Skeletal muscle tissue (tissue), 3 donors: ENCODE measurements at regions not wholly inside any gene's neighbourhood (a gene's known extent, or its start where the extent isn't known, plus 50 kb on each side); places are given as distances from the start of the nearest gene placed in this dataset.

ENCODE experiments used
- H3K27ac ChIP-seq: one replicate; pipeline ENCODE4 v1.7.0; 2013; ENCODE audit warnings: mild to moderate bottlenecking, low read depth, low read length, inconsistent platforms
- H3K27me3 ChIP-seq, 3 donors: one replicate each; pipeline ENCODE4 v1.7.0; 2013; ENCODE audit warnings: low read length in 3 of 3; ENCODE audit not compliant: control insufficient read depth in 3 of 3, insufficient read depth in 3 of 3
- H3K36me3 ChIP-seq, 3 donors: one replicate each; pipeline ENCODE4 v1.7.0; 2013; ENCODE audit warnings: low read length in 3 of 3; ENCODE audit not compliant: control insufficient read depth in 3 of 3, insufficient read depth in 3 of 3
- H3K4me1 ChIP-seq, 3 donors: one replicate each; pipeline ENCODE4 v1.7.0; 2013; ENCODE audit warnings: low read length in 3 of 3, mild to moderate bottlenecking in 3 of 3; ENCODE audit not compliant: control insufficient read depth in 3 of 3, insufficient read depth in 3 of 3
- H3K4me3 ChIP-seq, 3 donors: one replicate each; pipeline ENCODE4 v1.7.0; 2013; ENCODE audit warnings: low read length in 3 of 3
- H3K9ac ChIP-seq, 3 donors: one replicate each; pipeline ENCODE4 v1.7.0; 2013; ENCODE audit warnings: low read length in 3 of 3, mild to moderate bottlenecking in 3 of 3, moderate library complexity in 2 of 3, low read depth in 1 of 3
- H3K9me3 ChIP-seq, 3 donors: one replicate each; pipeline ENCODE4 v1.7.0; 2013; ENCODE audit warnings: low read length in 3 of 3; ENCODE audit not compliant: control insufficient read depth in 3 of 3
- donor health status: Osteomylitis.

- Histone ChIP-seq H3K36me3 (no peaks in the 10 kb centered on the region), H3K27me3 (no peaks in the 10 kb centered on the region), H3K9me3 (no peaks in the 10 kb centered on the region), H3K9ac (no peak overlapping the region), H3K27ac (no peak overlapping the region), H3K4me3 (no peak overlapping the region), H3K4me1 (no peaks in the 10 kb centered on the region)
These were observed 477.8 kb downstream of the TFEC start for GRCh38 chr7:115552766-115553165.

- H3K9me3 ChIP-seq = no peaks in the 10 kb centered on the region
- no peaks in the 10 kb centered on the region for H3K36me3 ChIP-seq
- H3K4me1 ChIP-seq = no peaks in the 10 kb centered on the region
- no peak overlapping the region for H3K27ac ChIP-seq
- H3K27me3 ChIP-seq = no peaks in the 10 kb centered on the region
- no peak overlapping the region for H3K4me3 ChIP-seq
- no peak overlapping the region for H3K9ac ChIP-seq
These were observed 480.7 kb downstream of the TFEC start for GRCh38 chr7:115549910-115550309.

GRCh38 chr7:115548756-115549155, 481.8 kb downstream of the TFEC start:
- no peak overlapping the region for H3K9ac ChIP-seq
- H3K9me3 ChIP-seq = no peaks in the 10 kb centered on the region
- H3K36me3 ChIP-seq = no peaks in the 10 kb centered on the region
- no peaks in the 10 kb centered on the region for H3K27me3 ChIP-seq
- no peaks in the 10 kb centered on the region for H3K4me1 ChIP-seq
- no peak overlapping the region for H3K27ac ChIP-seq
- no peak overlapping the region for H3K4me3 ChIP-seq

- Histone ChIP-seq H3K4me1 (no peaks in the 10 kb centered on the region), H3K9ac (no peak overlapping the region), H3K27me3 (no peaks in the 10 kb centered on the region), H3K27ac (no peak overlapping the region), H3K4me3 (no peak overlapping the region), H3K36me3 (no peaks in the 10 kb centered on the region), H3K9me3 (no peaks in the 10 kb centered on the region)
These were observed 483.8 kb downstream of the TFEC start for GRCh38 chr7:115546790-115547189.

GRCh38 chr7:115533785-115534184, 496.8 kb downstream of the TFEC start:
- Histone ChIP-seq H3K9ac (no peak overlapping the region), H3K27ac (no peak overlapping the region), H3K36me3 (no peaks in the 10 kb centered on the region), H3K9me3 (no peaks in the 10 kb centered on the region), H3K27me3 (no peaks in the 10 kb centered on the region), H3K4me3 (no peak overlapping the region), H3K4me1 (no peaks in the 10 kb centered on the region)

- no peaks in the 10 kb centered on the region for H3K9me3 ChIP-seq
- no peaks in the 10 kb centered on the region for H3K4me1 ChIP-seq
- H3K27me3 ChIP-seq = no peaks in the 10 kb centered on the region
- no peak overlapping the region for H3K9ac ChIP-seq
- H3K4me3 ChIP-seq = no peak overlapping the region
- no peaks in the 10 kb centered on the region for H3K36me3 ChIP-seq
- no peak overlapping the region for H3K27ac ChIP-seq
These were observed 504.3 kb downstream of the TFEC start for GRCh38 chr7:115526278-115526677.

GRCh38 chr7:115522174-115522573, 508.4 kb downstream of the TFEC start:
- Histone ChIP-seq H3K27ac (no peak overlapping the region), H3K9me3 (no peaks in the 10 kb centered on the region), H3K36me3 (no peaks in the 10 kb centered on the region)

GRCh38 chr7:115516341-115516740, 514.2 kb downstream of the TFEC start:
- H3K36me3 ChIP-seq = no peaks in the 10 kb centered on the region
- H3K9me3 ChIP-seq = no peaks in the 10 kb centered on the region

More at GRCh38 chr7:115522174-115522573, 508.4 kb downstream of the TFEC start:
- Histone ChIP-seq H3K4me3 (no peak overlapping the region), H3K4me1 (no peaks in the 10 kb centered on the region), H3K27me3 (no peaks in the 10 kb centered on the region), H3K9ac (no peak overlapping the region)

GRCh38 chr7:115511330-115511729, 519.2 kb downstream of the TFEC start:
- H3K27me3 ChIP-seq = no peaks in the 10 kb centered on the region
- H3K9me3 ChIP-seq = no peaks in the 10 kb centered on the region
- no peak overlapping the region for H3K9ac ChIP-seq
- H3K4me1 ChIP-seq = no peaks in the 10 kb centered on the region
- no peaks in the 10 kb centered on the region for H3K36me3 ChIP-seq
- H3K27ac ChIP-seq = no peak overlapping the region
- no peak overlapping the region for H3K4me3 ChIP-seq

More at GRCh38 chr7:115516341-115516740, 514.2 kb downstream of the TFEC start:
- no peaks in the 10 kb centered on the region for H3K4me1 ChIP-seq
- no peaks in the 10 kb centered on the region for H3K27me3 ChIP-seq
- H3K4me3 ChIP-seq = no peak overlapping the region
- no peak overlapping the region for H3K27ac ChIP-seq
- H3K9ac ChIP-seq = no peak overlapping the region

GRCh38 chr7:115505136-115505535, 525.4 kb downstream of the TFEC start:
- Histone ChIP-seq H3K27me3 (no peaks in the 10 kb centered on the region), H3K27ac (no peak overlapping the region), H3K9ac (no peak overlapping the region), H3K4me3 (no peak overlapping the region), H3K9me3 (no peaks in the 10 kb centered on the region), H3K4me1 (no peaks in the 10 kb centered on the region), H3K36me3 (no peaks in the 10 kb centered on the region)

- Histone ChIP-seq H3K27ac (no peak overlapping the region), H3K4me1 (no peaks in the 10 kb centered on the region), H3K9me3 (no peaks in the 10 kb centered on the region), H3K36me3 (no peaks in the 10 kb centered on the region), H3K9ac (no peak overlapping the region), H3K27me3 (no peaks in the 10 kb centered on the region), H3K4me3 (no peak overlapping the region)
These were observed 530.6 kb downstream of the TFEC start for GRCh38 chr7:115499956-115500355.
